Erythroblast (primary cell): ENCODE measurements at regions not wholly inside any gene's neighbourhood (a gene's known extent, or its start where the extent isn't known, plus 50 kb on each side); places are given as distances from the start of the nearest gene placed in this dataset.

Experiments used
- GATA1 ChIP-seq: IDR thresholded peaks from 2 replicates; pipeline ENCODE4 v1.6.1; 2011; ENCODE audit warnings: low read depth, mild to moderate bottlenecking, control low read depth, low read length, moderate library complexity
- POLR2A ChIP-seq: IDR thresholded peaks from 2 replicates; pipeline ENCODE4 v1.6.1; 2011; ENCODE audit warnings: mild to moderate bottlenecking, low read length

DNA sequence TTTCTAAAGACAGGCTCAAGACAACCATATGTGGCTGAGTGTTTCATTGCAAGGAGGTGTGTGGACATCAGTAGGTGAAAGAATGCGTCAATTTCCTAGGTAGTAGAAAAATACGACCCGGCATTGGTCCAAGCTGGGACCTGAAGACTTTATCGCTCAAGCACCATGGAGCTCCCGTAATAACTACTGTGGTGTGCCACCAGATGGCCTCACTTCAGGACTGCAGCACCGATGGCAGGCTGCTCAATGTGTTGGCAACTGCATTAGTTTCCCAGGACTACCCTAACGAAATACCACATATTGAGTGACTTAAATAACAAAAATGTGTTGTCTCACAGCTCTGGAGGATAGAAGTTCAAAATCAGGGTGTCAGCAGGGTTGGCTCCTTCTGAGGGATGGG lies 72.4 kb upstream of the FAT3 start:
- no peak for TF ChIP-seq POLR2A
- no peak for TF ChIP-seq GATA1
